GM03348 (cell line): ENCODE measurements at regions not wholly inside any gene's neighbourhood (a gene's known extent, or its start where the extent isn't known, plus 50 kb on each side); places are given as distances from the start of the nearest gene placed in this dataset.

ENCODE experiments used
- DNase-seq: peaks from one replicate; pipeline ENCODE4 v3.0.0; 2012; ENCODE audit warnings: low spot score

- no peak for DNase-seq
These were observed 392.2 kb downstream of the ETS1 start for GRCh38 chr11:128195057-128195751.

DNA sequence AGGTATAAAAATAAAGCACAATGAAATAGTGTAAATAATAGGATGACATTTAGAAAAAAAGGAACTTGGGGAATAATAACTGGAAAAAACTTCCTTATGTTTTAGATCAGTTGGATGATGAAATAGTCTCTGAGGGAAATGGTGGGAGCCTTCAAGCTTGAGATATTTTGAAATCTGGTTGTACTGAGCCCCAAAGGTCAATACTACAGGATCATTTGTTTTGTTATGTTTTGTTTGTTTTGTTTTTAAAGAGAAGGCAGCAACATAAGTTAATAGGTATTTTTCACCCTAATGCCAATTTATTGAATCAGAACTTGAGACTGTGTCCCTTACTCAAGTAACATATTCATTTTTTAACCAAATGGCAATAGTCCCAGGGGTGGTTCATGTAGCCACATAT lies 393.1 kb downstream of the ETS1 start:
- no peak for DNase-seq

DNA sequence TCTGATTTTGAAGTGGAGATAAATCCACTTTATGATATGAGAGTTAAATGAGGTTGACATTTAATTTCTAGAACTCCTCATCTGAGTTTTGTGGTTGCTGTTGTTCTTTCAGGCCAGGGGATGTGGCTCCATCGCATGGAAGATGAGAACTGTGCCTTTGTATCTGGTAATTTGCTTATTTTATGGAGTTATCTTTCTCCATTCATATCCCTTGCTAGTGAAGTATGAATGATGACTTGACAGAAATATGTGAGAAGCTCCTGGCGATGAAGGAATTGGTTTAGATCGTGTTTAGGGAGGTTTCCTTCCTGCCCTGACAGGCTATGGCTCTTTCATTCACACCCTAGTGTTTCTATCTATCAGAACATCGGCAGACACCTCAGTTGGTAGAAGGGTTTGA lies 393.7 kb downstream of the ETS1 start:
- no peak for DNase-seq

- DNase-seq: no peak
These were observed 397.0 kb downstream of the ETS1 start for GRCh38 chr11:128190312-128190711.

DNA sequence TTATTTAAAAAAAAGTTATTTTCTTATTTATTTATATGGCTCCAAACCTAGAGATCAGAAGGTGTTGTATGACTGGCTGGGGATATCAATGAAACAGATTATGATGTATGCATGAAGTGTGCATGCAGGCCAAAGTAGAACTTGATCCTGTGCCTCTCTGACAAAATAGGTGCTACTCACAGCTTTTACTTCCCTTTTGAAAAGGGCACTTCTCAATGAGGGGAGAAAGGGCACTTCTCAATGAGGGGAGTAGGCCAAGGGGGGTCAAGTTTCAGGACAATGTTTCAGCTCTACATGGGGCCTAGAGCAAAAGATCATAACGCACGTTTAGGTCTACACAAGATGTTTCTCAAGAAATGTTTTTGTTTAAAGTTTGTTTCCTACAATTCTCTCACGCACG lies 397.5 kb downstream of the ETS1 start:
- DNase-seq: no peak

DNA sequence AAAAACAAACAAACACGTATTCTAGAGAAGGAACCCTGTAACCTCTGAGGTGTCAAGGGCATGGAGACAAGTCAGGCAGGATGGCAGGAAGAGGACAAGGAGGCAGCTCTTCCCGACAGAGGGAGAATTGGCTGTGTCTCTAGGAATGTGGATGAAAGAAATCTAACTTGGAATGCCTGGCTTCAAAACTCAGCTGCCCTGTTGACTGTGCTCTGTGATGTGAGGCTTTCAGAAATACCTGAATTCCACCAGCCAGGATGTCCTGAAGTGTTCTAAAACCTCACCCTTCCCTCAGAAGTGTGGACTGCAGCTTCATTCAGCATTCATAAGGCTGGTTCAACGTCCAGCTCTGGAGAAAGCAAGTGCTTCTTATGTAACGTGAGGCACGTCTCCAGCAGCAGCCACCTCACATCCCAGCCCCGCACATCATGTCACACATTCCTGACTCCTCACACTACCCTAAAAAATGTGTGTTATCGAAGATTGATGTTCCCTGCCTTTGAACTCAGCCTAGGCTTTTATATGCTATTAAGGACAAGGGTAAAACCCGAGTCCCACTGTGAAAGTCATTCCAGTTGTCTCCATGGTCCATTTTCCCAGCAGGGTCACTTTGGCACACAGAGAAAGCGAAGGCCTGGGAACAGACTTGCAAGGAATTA lies 398.9 kb downstream of the ETS1 start:
- DNase-seq: peak; percentile 62

DNA sequence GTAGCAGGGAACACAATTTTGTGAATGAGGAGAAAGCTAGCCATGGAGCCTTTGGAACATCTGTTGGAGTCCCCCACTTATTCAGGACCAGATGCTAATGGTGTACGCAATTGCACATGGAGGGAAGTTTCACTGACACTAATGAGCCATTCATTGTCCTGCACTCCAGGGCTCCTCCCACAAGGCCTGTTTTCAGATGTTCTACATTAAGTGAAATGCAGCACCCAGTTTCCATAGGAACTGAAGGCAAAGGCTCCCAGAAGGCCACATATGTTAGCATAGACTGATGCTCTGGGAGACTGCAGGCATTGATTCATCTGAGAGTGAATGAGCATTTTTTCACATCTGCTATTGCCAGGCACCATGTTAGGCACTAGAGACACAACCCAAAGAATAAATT lies 399.5 kb downstream of the ETS1 start:
- DNase-seq: no peak

GRCh38 chr11:128187377-128187776 lies 400.0 kb downstream of the ETS1 start:
- no peak for DNase-seq

- DNase-seq: no peak
These were observed 402.4 kb downstream of the ETS1 start for GRCh38 chr11:128184981-128185380.

- no peak for DNase-seq
These were observed 404.5 kb downstream of the ETS1 start for GRCh38 chr11:128182844-128183243.

DNA sequence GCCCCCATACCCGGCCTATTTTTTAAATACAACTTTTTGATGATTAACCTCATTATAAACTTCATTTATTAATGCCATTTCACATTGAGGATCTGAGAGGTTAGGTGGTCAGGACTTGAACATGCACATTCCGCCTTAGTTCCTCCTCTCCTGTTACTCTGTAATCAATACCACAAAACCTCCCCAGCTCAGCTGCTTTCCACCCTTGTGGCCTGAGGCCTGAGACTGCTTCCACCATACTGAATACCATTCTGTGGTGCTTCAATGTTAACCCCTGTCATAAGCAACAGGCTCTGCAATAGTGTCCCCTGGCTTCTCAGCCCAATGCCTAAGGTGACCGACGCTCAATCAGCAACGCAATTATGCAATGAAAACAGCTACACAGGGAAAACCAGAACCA lies 405.4 kb downstream of the ETS1 start:
- no peak for DNase-seq

- DNase-seq: no peak
These were observed 406.3 kb downstream of the ETS1 start for GRCh38 chr11:128181088-128181480.

DNA sequence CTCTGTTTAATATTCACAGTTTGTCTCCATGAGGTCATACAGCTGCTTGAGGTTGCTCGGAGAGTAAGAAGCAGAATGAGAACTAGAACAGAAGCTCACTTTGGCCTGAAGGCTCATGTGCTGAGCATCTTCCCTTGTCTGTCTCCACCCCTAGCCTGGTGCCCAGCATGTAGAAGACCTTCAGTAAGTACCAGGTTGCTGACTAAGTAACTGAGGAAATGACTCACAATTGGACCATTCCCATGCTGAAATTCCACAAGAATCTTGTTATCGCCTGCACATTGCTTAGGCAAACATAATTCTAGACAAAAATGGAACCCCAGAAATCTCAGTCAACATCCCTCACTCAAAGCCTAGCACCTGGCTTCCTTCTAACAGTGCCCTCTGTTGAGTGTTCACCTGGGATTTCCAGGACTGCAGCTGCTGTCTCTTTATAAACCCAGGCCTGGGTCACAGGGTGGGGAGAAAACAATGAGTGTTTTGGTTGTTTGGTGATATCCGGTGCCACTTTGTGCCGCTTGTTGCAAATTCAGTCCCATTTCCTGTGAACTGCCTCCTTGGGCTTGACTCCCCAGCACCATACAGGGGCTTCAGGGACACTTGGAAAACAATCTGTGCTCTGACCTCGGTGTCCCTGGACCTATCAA lies 406.8 kb downstream of the ETS1 start:
- DNase-seq: peak; percentile 81

DNA sequence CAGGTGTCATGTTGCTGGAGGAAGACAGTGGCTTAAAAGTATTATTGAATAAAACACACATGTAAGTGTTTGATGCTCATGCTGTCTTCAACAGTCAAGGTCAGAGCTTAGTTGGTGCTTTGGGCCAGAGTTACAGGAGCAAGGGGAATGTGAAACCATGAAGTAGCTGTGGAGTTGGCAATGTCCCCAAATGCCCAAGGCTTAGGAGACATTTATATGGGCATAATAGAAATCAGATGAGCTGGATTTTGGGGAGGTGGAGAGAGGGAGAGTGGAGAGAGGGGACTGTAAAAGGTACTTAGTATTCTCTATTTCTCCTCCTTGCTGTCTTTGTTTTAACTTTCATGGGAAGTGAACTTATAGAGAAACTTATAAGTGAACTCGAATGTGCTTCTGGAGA lies 407.8 kb downstream of the ETS1 start:
- DNase-seq: no peak

DNA sequence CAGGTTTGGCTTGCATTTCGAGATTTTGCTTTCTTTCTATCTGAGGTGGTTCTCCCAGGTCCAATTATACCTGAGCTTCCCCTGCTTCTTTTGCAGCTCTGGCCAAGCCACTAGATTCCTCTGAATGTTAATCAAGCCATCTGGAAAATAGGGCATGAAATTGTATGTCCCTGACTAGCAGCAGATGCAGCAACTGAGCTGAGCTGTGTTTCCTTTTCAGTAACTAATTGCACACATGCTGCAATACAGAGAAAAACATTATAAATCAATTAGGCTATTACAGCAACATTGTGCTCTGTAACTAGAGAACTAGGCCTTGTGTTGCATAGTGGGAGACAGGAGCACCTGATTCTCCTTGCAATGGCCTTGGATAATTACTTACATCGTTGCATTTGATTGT lies 408.3 kb downstream of the ETS1 start:
- peak; percentile 9 for DNase-seq

GRCh38 chr11:128174465-128175291 lies 412.7 kb downstream of the ETS1 start:
- DNase-seq: peak; percentile 69

DNA sequence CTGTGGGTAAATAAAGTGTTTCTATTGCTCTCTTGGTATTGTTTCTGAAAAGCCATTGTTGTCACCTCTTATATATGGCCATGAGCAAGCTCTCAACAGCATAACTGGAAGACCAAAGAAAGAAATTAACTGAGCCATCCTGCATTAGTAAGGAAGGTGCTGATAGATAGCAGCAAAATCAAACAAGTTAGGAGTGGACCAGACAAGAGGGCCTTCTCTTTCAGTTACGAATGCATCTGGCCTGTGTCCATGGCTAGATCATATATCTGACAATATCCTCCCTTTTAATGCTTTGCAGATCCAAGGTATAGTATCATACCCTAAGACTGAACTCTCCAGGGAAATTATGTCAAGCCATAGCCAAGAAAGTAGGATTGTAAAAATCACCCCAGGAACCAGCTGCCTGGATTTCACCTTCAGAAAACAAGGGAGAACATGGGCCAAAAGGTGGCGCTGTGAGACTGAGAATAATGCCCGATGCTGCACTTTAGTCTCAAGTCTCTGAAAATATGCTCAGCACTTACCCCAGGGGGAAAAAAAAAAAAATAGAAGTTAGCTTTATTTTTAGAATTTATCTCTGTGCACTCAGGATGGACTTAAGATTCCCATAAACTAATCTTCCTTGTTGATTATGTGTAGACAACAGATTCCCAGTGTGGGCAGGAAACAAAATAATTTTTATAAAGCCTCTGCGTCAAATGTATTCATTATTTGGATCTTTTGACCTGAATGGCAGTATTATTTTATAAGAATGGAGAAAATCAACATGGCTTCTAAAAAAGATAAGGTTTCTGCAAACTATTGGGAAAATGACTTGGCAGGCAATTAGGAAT lies 415.1 kb downstream of the ETS1 start:
- DNase-seq: peak; percentile 84

DNA sequence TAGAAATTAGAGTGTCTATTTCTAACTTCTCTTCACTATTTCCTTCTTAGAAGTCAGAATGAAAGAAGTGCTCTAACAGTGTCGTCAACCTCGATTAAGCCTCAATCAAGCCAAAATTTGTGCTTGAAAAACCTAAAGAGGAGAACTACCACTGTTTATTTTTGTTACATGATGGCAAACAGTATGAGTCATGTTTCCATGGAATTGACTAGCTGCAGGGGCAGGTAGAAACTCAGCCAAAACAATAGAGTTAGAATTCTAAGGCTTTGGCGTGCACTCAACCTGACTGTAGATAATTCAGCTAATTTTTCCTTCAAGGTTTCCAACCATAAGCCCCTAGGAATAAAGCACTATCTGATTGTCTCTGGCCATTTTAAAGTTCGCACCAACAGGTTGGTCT lies 415.9 kb downstream of the ETS1 start:
- DNase-seq: no peak

DNA sequence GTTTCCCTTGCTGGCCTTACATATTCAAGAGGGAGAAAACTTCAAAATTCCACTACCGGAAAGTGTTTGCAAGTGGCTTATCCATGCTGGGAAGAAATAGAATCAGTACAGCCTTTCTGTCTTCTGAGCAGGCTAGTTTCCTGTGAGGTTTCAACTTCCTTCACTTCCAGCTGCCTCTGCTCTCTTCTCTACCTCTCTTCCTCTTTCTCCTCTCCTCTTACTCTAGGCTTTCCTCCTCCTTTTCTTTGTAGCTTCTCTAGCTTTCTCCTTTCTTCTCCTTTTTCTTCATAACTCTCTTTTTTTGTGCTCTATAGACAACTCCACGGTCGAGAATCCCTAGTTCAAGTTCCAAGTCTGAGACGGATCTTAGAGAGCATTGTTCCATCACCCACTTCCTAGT lies 421.8 kb downstream of the ETS1 start:
- no peak for DNase-seq

DNA sequence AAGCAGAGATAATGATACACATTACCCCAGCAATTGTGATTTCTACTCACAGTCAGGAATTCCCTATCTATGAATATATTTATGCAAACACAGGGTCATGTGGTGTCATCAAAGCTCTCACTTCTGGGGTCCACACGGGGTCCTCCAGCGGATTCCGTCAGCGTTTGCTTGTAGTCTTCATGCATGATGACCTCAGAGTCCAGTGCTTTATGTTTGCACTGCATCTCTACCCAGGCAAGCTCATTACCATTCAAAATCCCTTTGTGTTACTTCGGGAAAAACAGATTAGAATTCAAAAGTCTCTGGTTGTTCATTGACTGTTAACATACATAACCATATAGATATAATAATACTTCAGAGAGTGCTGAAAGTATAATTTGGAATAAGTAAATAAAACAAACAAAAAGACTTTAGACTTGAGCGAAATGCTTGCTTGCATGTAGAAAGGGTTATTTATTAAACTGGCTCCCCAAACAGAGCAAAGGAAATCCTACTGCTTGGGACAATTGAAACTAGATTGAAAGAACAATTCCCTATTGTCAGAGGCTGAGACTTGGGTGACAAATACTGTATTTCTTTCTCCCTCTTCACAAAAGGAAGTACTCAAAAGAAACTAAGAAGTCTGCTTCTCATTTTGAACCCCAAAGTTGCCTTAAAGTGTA lies 423.1 kb downstream of the ETS1 start:
- no peak for DNase-seq

- no peak for DNase-seq
These were observed 425.4 kb downstream of the ETS1 start for GRCh38 chr11:128161994-128162393.
